GM18505 (cell line): ENCODE measurements at regions not wholly inside any gene's neighbourhood (a gene's known extent, or its start where the extent isn't known, plus 50 kb on each side); places are given as distances from the start of the nearest gene placed in this dataset.

ENCODE experiments used
- ATAC-seq: cut with Tn5 transposase; IDR thresholded peaks from one replicate; pipeline ENCODE4 v1.9.1; 2021; ENCODE audit not compliant: unreplicated experiment
- POLR2A ChIP-seq: IDR thresholded peaks from 4 replicates; pipeline ENCODE4 v1.6.1; 2011; ENCODE audit warnings: borderline replicate concordance; ENCODE audit not compliant: insufficient read depth, insufficient read length; ENCODE audit errors: extremely low read depth

GRCh38 chr15:85959611-85960010 is 120.1 kb upstream of the AGBL1 start:
- TF ChIP-seq POLR2A, result no peak
- ATAC-seq, result no peak

GRCh38 chr15:85960381-85960780 is 119.3 kb upstream of the AGBL1 start:
- no peak for TF ChIP-seq POLR2A
- no peak for ATAC-seq

GRCh38 chr15:85961821-85962220 is 117.8 kb upstream of the AGBL1 start:
- no peak for ATAC-seq
- no peak for TF ChIP-seq POLR2A

GRCh38 chr15:85963262-85963760 is 116.4 kb upstream of the AGBL1 start:
- ATAC-seq, result no peak
- TF ChIP-seq POLR2A, result no peak

GRCh38 chr15:85964471-85964870 is 115.2 kb upstream of the AGBL1 start:
- no peak for TF ChIP-seq POLR2A
- no peak for ATAC-seq

GRCh38 chr15:85967553-85967952 is 112.1 kb upstream of the AGBL1 start:
- no peak for TF ChIP-seq POLR2A

GRCh38 chr15:85972805-85973540 is 106.7 kb upstream of the AGBL1 start:
- no peak for ATAC-seq
- TF ChIP-seq POLR2A, result no peak

More at GRCh38 chr15:85967553-85967952, 112.1 kb upstream of the AGBL1 start:
- no peak for ATAC-seq

GRCh38 chr15:85973584-85974347 is 105.9 kb upstream of the AGBL1 start:
- ATAC-seq, result no peak
- TF ChIP-seq POLR2A, result no peak

- no peak for ATAC-seq
- TF ChIP-seq POLR2A, result no peak
Measured at GRCh38 chr15:85974348-85974705, 105.3 kb upstream of the AGBL1 start.

- ATAC-seq, result no peak
Measured at GRCh38 chr15:85974742-85975141, 104.9 kb upstream of the AGBL1 start.

GRCh38 chr15:85976102-85976501 is 103.6 kb upstream of the AGBL1 start:
- ATAC-seq, result no peak
- no peak for TF ChIP-seq POLR2A

More at GRCh38 chr15:85974742-85975141, 104.9 kb upstream of the AGBL1 start:
- no peak for TF ChIP-seq POLR2A

- ATAC-seq, result no peak
- no peak for TF ChIP-seq POLR2A
Measured at GRCh38 chr15:85976986-85977385, 102.7 kb upstream of the AGBL1 start.

GRCh38 chr15:85977586-85977985 is 102.1 kb upstream of the AGBL1 start:
- no peak for ATAC-seq
- no peak for TF ChIP-seq POLR2A

- no peak for ATAC-seq
- TF ChIP-seq POLR2A, result no peak
Measured at GRCh38 chr15:85979929-85980328, 99.7 kb upstream of the AGBL1 start.
